ENCODE measurements at regions not wholly inside any gene's neighbourhood (a gene's known extent, or its start where the extent isn't known, plus 50 kb on each side); places are given as distances from the start of the nearest gene placed in this dataset.

DNA sequence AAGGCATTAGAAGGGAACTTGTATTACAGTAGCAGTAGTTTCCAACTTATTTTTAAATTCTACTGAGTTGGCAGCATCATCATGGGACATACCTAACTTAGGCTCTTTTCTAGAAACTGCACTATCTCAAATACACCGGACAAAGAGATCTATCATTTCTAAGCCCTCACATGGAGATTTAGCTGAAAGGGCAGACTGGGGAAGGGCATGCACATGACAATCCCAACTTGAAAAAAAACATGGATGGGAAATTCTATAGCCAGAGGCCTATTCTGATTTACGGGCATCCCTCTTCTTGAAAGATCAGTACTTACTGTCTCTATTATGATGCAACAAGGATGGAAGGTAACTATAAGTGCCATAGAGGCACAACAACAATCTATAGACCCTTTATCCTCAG, 1328.6 kb downstream of the UQCRFS1 start:
- H3K9me3 ChIP-seq (ENCODE audit: control insufficient read depth in 3 of 3, low read length in 3 of 3) = no peaks in the 10 kb centered on the region
- no peaks in the 10 kb centered on the region for H3K27me3 ChIP-seq (ENCODE audit: control insufficient read depth in 3 of 3, insufficient read depth in 3 of 3, low read length in 3 of 3)
- no peak overlapping the region for H3K27ac ChIP-seq (ENCODE audit: low read depth, low read length)
- H3K9ac ChIP-seq (ENCODE audit: low read depth in 1 of 3, low read length in 3 of 3) = no peak overlapping the region
- no peak overlapping the region for H3K4me3 ChIP-seq (ENCODE audit: low read length in 3 of 3)
- no peaks in the 10 kb centered on the region for H3K36me3 ChIP-seq (ENCODE audit: control insufficient read depth in 3 of 3, insufficient read depth in 3 of 3, low read length in 3 of 3)
- H3K4me1 ChIP-seq (ENCODE audit: control insufficient read depth in 3 of 3, insufficient read depth in 3 of 3, low read length in 3 of 3) = no peaks in the 10 kb centered on the region

DNA sequence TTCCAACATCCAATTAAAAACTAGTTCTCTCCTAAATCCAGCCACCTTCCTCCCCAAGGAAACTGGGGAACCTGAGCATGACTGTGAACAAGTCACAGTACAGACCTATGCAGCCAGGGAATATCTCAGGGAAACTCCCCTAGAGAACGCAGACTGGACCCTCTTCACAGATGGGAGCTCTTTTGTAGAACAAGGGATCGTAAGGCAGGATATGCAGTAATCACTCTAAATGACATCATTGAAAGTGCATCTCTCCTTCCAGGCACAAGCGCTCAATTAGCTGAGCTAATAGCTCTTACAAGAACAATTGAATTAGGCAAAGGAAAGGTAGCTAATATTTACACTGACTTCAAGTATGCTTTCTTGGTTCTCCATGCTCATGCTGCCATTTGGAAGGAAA, 1331.7 kb downstream of the UQCRFS1 start:
- no peaks in the 10 kb centered on the region for H3K4me1 ChIP-seq (ENCODE audit: control insufficient read depth in 3 of 3, insufficient read depth in 3 of 3, low read length in 3 of 3)
- no peak overlapping the region for H3K9ac ChIP-seq (ENCODE audit: low read depth in 1 of 3, low read length in 3 of 3)
- H3K27ac ChIP-seq (ENCODE audit: low read depth, low read length) = no peak overlapping the region
- H3K9me3 ChIP-seq (ENCODE audit: control insufficient read depth in 3 of 3, low read length in 3 of 3) = no peaks in the 10 kb centered on the region
- no peak overlapping the region for H3K4me3 ChIP-seq (ENCODE audit: low read length in 3 of 3)
- no peaks in the 10 kb centered on the region for H3K36me3 ChIP-seq (ENCODE audit: control insufficient read depth in 3 of 3, insufficient read depth in 3 of 3, low read length in 3 of 3)
- no peaks in the 10 kb centered on the region for H3K27me3 ChIP-seq (ENCODE audit: control insufficient read depth in 3 of 3, insufficient read depth in 3 of 3, low read length in 3 of 3)

DNA sequence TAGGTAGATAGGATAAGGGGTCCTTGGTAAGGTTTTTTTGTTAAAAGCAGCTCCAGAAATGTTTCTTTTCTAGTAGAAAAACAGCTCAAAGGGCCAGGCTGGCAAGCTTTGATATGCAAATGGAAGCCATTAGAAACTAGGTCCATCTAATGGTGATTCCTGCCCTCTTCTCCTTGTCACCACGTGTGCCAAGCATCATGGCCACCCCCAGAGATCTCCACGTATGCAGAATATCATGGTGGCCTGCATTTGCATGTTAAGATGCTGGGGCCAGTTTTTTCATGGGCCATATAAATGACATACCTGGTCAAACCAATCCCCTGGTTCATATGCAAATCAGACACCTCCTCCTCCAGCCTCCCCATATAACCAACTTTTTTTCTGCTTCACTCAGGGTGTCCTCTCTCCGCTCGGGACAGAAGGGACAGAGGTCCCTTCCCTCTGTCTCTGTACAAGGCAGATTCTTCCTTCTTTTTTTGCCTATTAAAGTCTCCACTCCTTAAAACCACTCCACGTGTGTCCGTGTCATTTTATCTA, 1335.9 kb downstream of the UQCRFS1 start:
- Histone ChIP-seq H3K9ac (ENCODE audit: low read depth in 1 of 3, low read length in 3 of 3) (no peak overlapping the region), H3K4me3 (ENCODE audit: low read length in 3 of 3) (no peak overlapping the region), H3K4me1 (ENCODE audit: control insufficient read depth in 3 of 3, insufficient read depth in 3 of 3, low read length in 3 of 3) (no peaks in the 10 kb centered on the region), H3K36me3 (ENCODE audit: control insufficient read depth in 3 of 3, insufficient read depth in 3 of 3, low read length in 3 of 3) (no peaks in the 10 kb centered on the region), H3K27ac (ENCODE audit: low read depth, low read length) (no peak overlapping the region), H3K27me3 (ENCODE audit: control insufficient read depth in 3 of 3, insufficient read depth in 3 of 3, low read length in 3 of 3) (no peaks in the 10 kb centered on the region), H3K9me3 (ENCODE audit: control insufficient read depth in 3 of 3, low read length in 3 of 3) (peaks cover 0 to 3% (median 0%) of the 10 kb centered on the region in 3 donors)

DNA sequence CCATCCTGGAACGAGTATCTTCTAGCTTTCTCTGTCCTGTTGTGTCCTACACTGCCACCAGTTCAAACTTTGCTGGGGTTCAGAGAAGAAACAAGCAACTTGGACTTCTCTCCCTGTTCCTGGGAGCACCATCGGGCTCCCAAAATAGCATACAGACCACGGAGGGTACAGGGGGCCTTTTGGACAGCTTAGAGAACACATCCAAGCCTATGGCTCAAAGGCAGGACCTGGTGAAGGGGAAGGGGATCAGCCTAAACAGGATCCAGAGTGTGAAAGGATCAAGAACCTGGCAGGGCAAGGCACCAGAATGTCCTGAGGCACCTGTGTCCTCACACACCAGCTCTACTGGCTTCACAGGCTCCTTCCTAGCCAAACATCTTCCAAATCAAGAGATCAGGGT, 1336.5 kb downstream of the UQCRFS1 start:
- H3K27ac ChIP-seq (ENCODE audit: low read depth, low read length) = no peak overlapping the region
- H3K4me3 ChIP-seq (ENCODE audit: low read length in 3 of 3) = no peak overlapping the region
- H3K36me3 ChIP-seq (ENCODE audit: control insufficient read depth in 3 of 3, insufficient read depth in 3 of 3, low read length in 3 of 3) = no peaks in the 10 kb centered on the region
- no peaks in the 10 kb centered on the region for H3K27me3 ChIP-seq (ENCODE audit: control insufficient read depth in 3 of 3, insufficient read depth in 3 of 3, low read length in 3 of 3)
- H3K9ac ChIP-seq (ENCODE audit: low read depth in 1 of 3, low read length in 3 of 3) = no peak overlapping the region
- H3K4me1 ChIP-seq (ENCODE audit: control insufficient read depth in 3 of 3, insufficient read depth in 3 of 3, low read length in 3 of 3) = no peaks in the 10 kb centered on the region
- H3K9me3 ChIP-seq (ENCODE audit: control insufficient read depth in 3 of 3, low read length in 3 of 3) = peaks cover 0 to 3% (median 0%) of the 10 kb centered on the region in 3 donors

DNA sequence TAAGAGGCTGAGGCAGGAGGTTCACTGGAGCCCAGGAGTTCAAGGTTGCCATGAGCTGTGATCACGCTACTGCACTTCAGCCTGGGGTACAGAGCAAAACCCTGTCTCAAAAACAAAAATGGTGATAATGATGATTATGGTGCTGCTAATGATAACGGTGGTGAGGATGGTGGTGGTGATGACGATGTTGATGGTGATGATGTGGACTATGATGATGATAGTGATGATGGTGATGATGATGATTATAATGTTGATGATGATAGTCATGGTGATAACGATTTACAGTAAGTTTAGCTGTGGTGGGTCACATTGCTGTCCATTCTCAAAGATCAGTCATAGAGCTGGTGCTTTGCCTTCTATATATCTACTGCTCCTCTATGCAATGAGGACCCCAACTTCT, 1340.6 kb downstream of the UQCRFS1 start:
- Histone ChIP-seq H3K4me1 (ENCODE audit: control insufficient read depth in 3 of 3, insufficient read depth in 3 of 3, low read length in 3 of 3) (no peaks in the 10 kb centered on the region), H3K9me3 (ENCODE audit: control insufficient read depth in 3 of 3, low read length in 3 of 3) (peaks cover 0 to 3% (median 0%) of the 10 kb centered on the region in 3 donors), H3K9ac (ENCODE audit: low read depth in 1 of 3, low read length in 3 of 3) (no peak overlapping the region), H3K36me3 (ENCODE audit: control insufficient read depth in 3 of 3, insufficient read depth in 3 of 3, low read length in 3 of 3) (no peaks in the 10 kb centered on the region), H3K27me3 (ENCODE audit: control insufficient read depth in 3 of 3, insufficient read depth in 3 of 3, low read length in 3 of 3) (no peaks in the 10 kb centered on the region), H3K27ac (ENCODE audit: low read depth, low read length) (no peak overlapping the region), H3K4me3 (ENCODE audit: low read length in 3 of 3) (no peak overlapping the region)

DNA sequence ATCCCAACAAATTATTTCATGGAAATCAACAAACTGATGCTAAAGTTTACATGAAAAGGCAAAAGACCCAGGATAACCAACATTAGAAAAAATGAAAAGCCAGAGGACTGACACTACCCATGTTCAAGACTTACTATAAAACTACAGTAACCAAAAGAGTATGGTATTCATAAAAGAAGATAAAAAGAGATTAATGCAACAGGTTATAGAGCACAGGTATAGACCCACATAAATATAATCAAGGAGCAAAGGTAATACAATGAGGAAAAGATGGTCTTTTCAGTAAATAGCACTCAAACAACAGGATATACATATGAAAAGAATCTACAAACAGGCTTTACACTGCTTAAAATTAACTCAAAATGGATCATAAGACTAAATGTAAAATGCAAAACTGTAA, 1342.7 kb downstream of the UQCRFS1 start:
- Histone ChIP-seq H3K27me3 (ENCODE audit: control insufficient read depth in 3 of 3, insufficient read depth in 3 of 3, low read length in 3 of 3) (no peaks in the 10 kb centered on the region), H3K4me1 (ENCODE audit: control insufficient read depth in 3 of 3, insufficient read depth in 3 of 3, low read length in 3 of 3) (no peaks in the 10 kb centered on the region), H3K36me3 (ENCODE audit: control insufficient read depth in 3 of 3, insufficient read depth in 3 of 3, low read length in 3 of 3) (no peaks in the 10 kb centered on the region), H3K9me3 (ENCODE audit: control insufficient read depth in 3 of 3, low read length in 3 of 3) (peaks cover 0 to 3% (median 0%) of the 10 kb centered on the region in 3 donors), H3K27ac (ENCODE audit: low read depth, low read length) (no peak overlapping the region), H3K4me3 (ENCODE audit: low read length in 3 of 3) (no peak overlapping the region), H3K9ac (ENCODE audit: low read depth in 1 of 3, low read length in 3 of 3) (no peak overlapping the region)

DNA sequence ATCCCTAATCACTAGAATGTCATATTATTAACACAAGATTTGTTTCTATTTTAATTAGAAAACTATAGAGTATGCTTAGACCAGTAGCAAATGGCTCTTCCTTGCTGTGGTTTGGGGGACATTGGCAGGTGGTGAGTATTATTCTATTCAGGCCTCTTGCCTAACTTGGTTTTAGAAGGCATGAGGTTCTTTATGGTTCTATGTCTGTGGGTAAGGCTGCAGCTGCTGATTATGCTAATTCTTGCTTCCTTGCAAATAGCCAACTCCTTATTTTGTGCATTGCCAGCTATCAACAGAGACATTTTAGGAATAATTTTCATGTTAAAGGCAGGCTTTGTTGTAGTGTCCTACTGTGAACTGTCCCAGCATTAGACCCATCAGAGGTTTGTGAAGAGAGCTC, 1344.9 kb downstream of the UQCRFS1 start:
- Histone ChIP-seq H3K9ac (ENCODE audit: low read depth in 1 of 3, low read length in 3 of 3) (no peak overlapping the region), H3K4me3 (ENCODE audit: low read length in 3 of 3) (no peak overlapping the region), H3K9me3 (ENCODE audit: control insufficient read depth in 3 of 3, low read length in 3 of 3) (no peaks in the 10 kb centered on the region), H3K4me1 (ENCODE audit: control insufficient read depth in 3 of 3, insufficient read depth in 3 of 3, low read length in 3 of 3) (no peaks in the 10 kb centered on the region), H3K36me3 (ENCODE audit: control insufficient read depth in 3 of 3, insufficient read depth in 3 of 3, low read length in 3 of 3) (no peaks in the 10 kb centered on the region), H3K27ac (ENCODE audit: low read depth, low read length) (no peak overlapping the region), H3K27me3 (ENCODE audit: control insufficient read depth in 3 of 3, insufficient read depth in 3 of 3, low read length in 3 of 3) (no peaks in the 10 kb centered on the region)

DNA sequence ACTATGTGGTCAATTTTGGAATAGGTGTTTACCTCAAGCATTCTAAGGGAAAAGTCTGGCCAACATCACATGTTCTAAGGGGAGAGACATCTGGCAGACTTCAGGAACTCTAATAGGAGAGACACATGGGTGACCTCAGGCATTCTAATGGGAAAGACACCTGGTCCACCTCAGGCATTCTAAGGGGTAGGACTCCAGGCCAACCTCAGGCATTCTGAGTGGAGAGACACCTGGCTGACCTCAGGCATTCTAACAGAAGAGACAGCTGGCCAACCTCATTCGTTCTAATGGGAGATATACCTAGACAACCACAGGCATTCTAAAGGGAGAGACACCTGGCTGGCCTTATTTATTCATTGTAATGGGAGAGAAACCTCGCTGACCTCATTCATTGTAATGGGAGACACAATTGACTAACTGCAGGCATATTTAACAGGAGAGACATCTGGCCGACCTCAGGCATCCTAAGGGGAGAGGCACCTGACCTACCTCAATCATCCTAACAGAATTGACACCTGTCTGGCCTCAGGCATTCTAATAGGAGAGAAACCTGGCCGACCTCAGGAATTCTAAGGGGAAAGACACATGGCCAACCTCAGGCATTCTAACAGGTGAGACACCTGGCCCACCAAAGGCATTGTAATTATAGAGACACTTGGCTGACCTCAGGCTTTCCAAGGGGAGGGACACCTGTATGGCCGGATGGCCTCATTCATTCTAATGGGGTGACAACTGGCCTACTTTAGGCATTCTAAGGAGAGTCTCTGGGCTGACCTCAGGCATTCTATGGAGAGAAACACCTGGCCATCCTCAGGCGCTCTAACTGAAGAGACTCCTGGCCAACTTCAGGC, 1346.8 kb downstream of the UQCRFS1 start:
- Histone ChIP-seq H3K27ac (ENCODE audit: low read depth, low read length) (no peak overlapping the region), H3K9me3 (ENCODE audit: control insufficient read depth in 3 of 3, low read length in 3 of 3) (peaks cover 1 to 7% (median 4%) of the 10 kb centered on the region in 3 donors), H3K4me3 (ENCODE audit: low read length in 3 of 3) (no peak overlapping the region), H3K9ac (ENCODE audit: low read depth in 1 of 3, low read length in 3 of 3) (no peak overlapping the region), H3K27me3 (ENCODE audit: control insufficient read depth in 3 of 3, insufficient read depth in 3 of 3, low read length in 3 of 3) (no peaks in the 10 kb centered on the region), H3K4me1 (ENCODE audit: control insufficient read depth in 3 of 3, insufficient read depth in 3 of 3, low read length in 3 of 3) (no peaks in the 10 kb centered on the region), H3K36me3 (ENCODE audit: control insufficient read depth in 3 of 3, insufficient read depth in 3 of 3, low read length in 3 of 3) (no peaks in the 10 kb centered on the region)

DNA sequence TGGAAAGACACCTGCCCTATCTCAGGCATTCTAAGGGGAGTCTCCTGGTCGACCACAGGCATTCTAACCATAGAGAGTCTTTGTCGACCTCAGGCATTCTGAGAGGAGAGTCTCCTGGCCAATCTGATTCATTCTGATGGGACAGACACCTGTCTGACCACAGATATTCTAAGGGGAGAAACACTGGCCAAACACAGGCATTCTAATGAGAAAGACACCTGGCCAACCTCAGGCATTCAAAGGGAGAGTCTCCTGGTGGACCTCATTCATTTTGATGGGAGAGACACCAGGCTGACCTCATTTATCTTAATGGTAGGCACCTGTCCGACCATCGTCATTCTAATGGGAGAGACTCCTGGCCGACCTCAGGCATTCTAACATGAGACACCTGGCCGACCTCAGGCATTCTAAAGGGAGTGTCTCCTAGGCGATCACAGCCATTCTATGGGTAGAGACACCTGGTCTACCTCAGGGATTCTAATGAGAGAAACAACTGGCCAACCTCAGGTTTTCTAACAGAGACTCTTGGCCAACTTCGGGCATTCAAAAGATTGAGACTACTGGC, 1351.5 kb downstream of the UQCRFS1 start:
- H3K27me3 ChIP-seq (ENCODE audit: control insufficient read depth in 3 of 3, insufficient read depth in 3 of 3, low read length in 3 of 3) = no peaks in the 10 kb centered on the region
- H3K4me3 ChIP-seq (ENCODE audit: low read length in 3 of 3) = no peak overlapping the region
- H3K9ac ChIP-seq (ENCODE audit: low read depth in 1 of 3, low read length in 3 of 3) = no peak overlapping the region
- no peaks in the 10 kb centered on the region for H3K4me1 ChIP-seq (ENCODE audit: control insufficient read depth in 3 of 3, insufficient read depth in 3 of 3, low read length in 3 of 3)
- no peaks in the 10 kb centered on the region for H3K36me3 ChIP-seq (ENCODE audit: control insufficient read depth in 3 of 3, insufficient read depth in 3 of 3, low read length in 3 of 3)
- peaks cover 13 to 14% (median 14%) of the 10 kb centered on the region in 3 donors for H3K9me3 ChIP-seq (ENCODE audit: control insufficient read depth in 3 of 3, low read length in 3 of 3)
- no peak overlapping the region for H3K27ac ChIP-seq (ENCODE audit: low read depth, low read length)

DNA sequence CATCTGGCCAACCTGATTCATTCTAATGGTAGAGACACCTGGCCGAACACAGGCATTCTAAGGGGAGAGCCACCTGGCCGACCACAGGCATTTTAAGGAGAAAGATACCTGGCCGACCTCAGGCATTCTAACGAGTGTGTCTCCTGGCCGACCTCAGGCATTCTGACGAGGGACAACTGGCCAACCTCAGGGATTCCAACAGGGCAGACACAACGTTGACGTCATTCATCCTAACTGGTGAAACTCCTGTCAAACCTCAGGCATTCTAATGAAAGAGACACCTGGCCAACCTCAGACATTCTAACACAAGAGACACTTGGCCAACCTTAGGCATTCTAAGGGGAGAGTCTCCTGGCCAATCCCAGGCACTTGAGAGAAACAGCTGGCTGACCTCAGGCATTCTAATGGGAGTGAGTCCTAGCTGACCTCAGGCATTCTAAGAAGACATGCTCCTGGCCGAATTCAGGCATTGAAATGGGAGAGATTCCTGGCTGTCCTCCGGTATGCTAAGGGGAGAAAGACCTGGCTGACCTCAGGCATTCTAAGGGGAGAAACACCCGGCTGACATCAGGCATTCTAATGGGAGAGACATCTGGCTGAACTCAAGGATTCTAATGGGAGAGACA, 1352.5 kb downstream of the UQCRFS1 start:
- Histone ChIP-seq H3K27me3 (ENCODE audit: control insufficient read depth in 3 of 3, insufficient read depth in 3 of 3, low read length in 3 of 3) (no peaks in the 10 kb centered on the region), H3K4me3 (ENCODE audit: low read length in 3 of 3) (peak overlapping the region in 1 of 3 donors; percentile 14), H3K27ac (ENCODE audit: low read depth, low read length) (no peak overlapping the region), H3K4me1 (ENCODE audit: control insufficient read depth in 3 of 3, insufficient read depth in 3 of 3, low read length in 3 of 3) (no peaks in the 10 kb centered on the region), H3K9ac (ENCODE audit: low read depth in 1 of 3, low read length in 3 of 3) (no peak overlapping the region), H3K9me3 (ENCODE audit: control insufficient read depth in 3 of 3, low read length in 3 of 3) (peaks cover 13 to 14% (median 14%) of the 10 kb centered on the region in 3 donors), H3K36me3 (ENCODE audit: control insufficient read depth in 3 of 3, insufficient read depth in 3 of 3, low read length in 3 of 3) (no peaks in the 10 kb centered on the region)
